GM08714 (cell line): ENCODE measurements at regions not wholly inside any gene's neighbourhood (a gene's known extent, or its start where the extent isn't known, plus 50 kb on each side); places are given as distances from the start of the nearest gene placed in this dataset.

Experiments
- H3K4me3 ChIP-seq: fragments of 200-500 bp; sonication (Bioruptor generic); 2 replicates; pipeline ENCODE4 v1.5.1; 2014; ENCODE audit warnings: mild to moderate bottlenecking, low read length, inconsistent platforms
- ZNF274 ChIP-seq: IDR thresholded peaks from 2 replicates; pipeline ENCODE4 v1.6.1; 2012; ENCODE audit warnings: mild to moderate bottlenecking, low read depth, low read length

- no peak for TF ChIP-seq ZNF274
Observed at GRCh38 chr12:98453492-98453891, 61.9 kb upstream of the TMPO start.

GRCh38 chr12:98456041-98456440 lies 59.3 kb upstream of the TMPO start:
- no peak for TF ChIP-seq ZNF274
- no peak overlapping the region for H3K4me3 ChIP-seq

More at GRCh38 chr12:98453492-98453891, 61.9 kb upstream of the TMPO start:
- H3K4me3 ChIP-seq = no peak overlapping the region

GRCh38 chr12:98456576-98457573 lies 58.5 kb upstream of the TMPO start:
- no peak for TF ChIP-seq ZNF274
- peak overlapping the region; percentile 24; the same call in 1 of the 2 replicates for H3K4me3 ChIP-seq

- TF ChIP-seq ZNF274 = no peak
- H3K4me3 ChIP-seq = no peak overlapping the region
Observed at GRCh38 chr12:98464190-98464589, 51.2 kb upstream of the TMPO start.

- no peak for TF ChIP-seq ZNF274
- no peak overlapping the region for H3K4me3 ChIP-seq
Observed at GRCh38 chr12:98465505-98465904, 49.9 kb upstream of the TMPO start.
